NCI-H1436 treated with DMSO at 0.1 percent for 48 hours (cell line): ENCODE measurements at regions not wholly inside any gene's neighbourhood (a gene's known extent, or its start where the extent isn't known, plus 50 kb on each side); places are given as distances from the start of the nearest gene placed in this dataset.
A peak's percentile ranks its signal among the peaks of the same experiment; 100 is the strongest.

ENCODE experiments used
- DNase-seq: peaks from one replicate; lab custom pipeline; 2025; lab: John Stamatoyannopoulos, UW

DNA sequence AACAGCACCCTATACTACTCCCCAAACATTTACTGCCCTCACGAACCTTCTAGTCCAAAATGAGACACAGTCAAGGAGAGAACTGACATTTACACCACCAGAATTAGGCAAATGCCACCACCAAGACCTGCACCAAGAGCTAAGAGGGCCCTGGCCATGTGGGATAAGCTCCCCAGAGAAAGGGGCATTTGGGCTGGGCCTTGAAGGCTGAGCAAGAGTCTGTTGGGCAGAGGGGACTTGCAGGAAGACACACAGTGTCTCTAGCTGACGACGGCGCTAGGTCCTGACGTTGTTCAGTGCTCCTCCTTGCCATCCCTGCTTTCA, 326.4 kb upstream of the ZMIZ1 start:
- DNase-seq: no peak

DNA sequence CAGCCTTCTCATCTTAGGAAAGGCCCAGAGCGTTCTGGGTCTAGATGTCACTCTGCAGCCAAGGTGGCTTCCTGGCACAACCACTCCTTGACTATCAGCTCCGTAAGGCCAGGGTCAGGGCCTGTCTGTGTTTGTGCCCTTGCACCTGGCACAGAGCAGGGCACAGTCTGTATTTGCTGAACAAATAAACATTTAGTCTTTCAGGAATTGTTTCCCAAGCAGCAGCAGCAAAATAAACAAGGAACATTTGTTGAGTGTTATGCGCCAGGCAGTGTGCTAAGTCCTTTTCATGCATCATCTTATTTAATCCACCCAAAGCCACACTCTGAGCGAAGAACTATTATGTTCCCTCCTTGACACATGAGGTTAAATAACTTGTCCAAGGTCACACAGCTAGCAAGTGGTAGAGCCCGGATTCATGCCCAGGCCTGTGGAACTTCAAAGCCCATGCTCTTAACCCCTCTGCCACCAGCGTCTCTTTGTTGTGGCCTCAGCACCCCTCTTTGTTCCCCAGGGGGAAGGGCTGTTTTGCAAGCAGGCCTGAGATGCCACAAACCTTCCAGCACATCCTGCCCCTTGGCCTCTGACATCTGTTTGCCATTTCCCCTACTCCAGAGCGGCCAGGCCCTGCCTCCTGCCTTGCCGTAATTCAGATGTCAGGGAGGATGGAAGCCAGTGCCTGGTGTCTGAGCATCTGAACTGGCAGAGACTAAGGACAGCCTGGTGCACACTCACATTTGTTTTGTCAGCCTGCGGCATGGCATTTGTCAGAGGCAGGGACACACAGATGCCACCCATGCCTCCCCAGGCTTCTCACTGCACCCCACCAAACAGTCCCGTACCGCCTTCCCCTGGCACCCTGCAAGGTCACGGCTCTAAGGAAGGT, 325.8 kb upstream of the ZMIZ1 start:
- DNase-seq: no peak

DNA sequence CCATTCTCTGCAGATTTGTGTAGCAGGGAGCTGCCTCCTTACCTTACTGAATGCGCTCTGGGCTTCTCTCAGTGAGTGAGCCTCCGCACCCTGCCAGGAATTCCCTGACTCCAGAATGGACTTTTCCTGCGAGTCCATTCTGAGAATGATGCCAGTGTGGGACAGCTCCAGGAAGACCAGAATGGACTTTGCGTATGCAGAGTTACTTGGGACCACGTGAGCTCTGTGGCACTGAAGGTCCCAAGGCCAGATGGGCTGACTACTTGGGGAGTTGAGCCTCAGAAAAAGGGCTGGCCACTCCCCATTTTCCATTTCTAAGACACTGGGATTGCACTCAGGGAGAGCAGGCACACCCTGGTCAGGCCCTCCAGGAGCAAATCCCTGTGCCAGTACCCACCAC, 324.7 kb upstream of the ZMIZ1 start:
- DNase-seq: no peak

DNA sequence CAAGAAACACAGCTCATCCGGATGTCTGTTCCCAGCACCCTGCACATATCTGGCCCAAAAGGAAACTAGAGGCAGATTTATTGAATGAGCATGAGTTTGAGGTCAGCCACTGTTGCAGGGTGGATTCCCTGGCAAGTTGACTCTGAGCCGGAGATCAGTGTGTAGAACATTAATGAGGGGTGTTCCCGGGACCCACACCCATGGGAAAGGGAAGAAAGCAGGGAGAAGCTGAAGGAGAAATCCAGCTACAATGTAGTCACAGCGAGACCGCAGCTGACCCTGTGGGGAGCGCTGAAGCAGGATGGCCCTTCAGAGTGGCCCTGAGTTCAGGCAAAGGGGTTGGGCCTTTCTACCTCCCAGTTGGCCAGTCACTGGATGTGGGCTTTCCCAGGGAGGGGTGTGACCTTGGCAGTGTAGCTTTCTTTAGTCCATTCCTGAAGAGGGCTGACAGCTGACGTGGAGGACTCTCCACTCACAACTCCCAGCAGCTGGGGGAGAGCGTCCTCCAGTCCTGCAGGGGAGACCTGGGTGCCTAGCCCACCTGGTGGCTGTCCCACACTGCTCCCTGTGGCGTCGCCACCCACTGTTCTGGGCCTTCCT, 324.2 kb upstream of the ZMIZ1 start:
- DNase-seq: no peak

DNA sequence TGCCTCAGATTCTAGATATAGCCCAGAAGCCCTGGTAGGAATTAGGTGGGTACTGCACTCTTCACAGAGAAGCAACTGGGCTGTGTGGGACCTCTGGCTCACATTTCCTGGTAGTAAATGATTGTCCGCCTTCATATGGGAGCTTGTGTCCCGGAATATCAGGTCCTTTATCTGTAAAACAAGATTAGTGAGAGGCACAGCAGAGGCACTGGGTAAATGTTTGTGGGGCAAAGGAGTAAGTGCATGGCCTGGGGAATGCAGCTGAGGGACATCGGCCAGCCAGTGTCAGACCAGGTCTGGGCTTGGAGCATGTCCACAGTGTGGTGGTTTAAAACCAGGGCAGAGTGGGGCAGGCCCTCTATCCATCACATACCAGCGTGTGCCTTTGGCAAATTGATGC, 323.3 kb upstream of the ZMIZ1 start:
- DNase-seq: no peak

DNA sequence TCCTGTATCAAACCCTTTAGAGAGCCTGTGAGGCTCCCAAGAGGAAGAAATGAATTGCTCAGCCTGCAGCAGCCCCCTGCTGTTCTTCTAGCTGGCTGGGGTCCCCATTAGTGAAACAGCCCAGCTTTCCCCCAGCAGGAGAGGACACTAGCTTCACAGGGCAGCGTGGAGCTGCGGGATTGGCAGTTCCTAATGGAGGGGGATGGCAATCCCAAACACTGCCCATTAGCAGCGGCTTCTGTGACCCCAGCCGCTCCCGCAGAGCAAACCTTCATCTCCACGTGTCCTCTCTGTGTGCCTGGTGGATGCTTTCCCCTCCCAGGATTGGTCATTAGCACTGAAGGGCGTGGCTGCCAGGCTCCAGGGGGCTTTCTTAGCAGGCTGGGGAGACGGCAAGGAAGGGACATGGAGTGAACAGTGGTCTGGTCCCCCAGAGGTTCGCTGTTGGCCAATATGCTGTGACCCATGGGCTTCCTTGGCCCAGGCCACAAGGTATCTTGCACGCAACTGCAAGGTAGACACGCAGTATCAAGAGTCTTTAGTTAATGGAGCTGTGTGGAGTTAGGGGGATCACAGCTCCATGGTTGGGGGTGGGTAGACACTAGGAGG, 322.5 kb upstream of the ZMIZ1 start:
- DNase-seq: no peak

DNA sequence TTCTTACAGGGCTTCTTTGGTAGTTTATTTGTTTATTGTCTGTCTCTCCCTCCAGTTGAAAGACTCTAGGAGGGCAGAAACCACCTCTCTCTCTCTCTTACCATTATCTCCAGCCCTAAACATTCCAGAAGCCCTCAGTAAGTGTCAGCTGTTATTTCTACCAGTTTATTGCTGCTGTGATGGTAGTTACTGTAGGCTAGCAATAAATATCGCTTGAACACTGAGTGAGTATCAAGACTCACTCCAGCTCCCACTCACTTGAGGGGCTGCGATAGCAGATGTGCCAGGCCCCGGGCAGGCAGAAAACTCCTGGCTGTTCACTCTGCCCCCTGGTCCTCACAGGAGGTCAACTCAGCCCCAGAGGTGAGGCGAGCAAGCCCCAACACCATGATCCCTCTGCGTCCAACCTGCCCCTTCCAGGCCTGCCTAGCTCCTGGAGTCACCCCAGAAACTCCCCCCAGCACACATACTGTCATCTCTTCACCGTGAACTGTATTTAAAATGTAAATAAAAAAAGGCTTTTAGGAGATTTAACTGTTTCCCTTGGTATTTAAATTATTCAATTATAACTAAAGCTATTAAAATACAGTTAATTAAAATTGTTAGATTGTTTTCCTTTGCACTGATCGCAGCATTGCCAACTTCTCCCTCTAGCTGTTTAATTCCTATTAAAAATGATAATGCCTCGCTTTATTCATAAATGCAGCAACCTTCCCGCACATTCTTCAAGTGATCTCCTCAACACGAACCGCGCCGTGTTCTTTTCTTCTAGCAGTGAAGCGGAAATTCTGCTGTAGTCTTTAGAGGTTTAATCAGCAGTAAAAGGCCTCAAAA, 321.1 kb upstream of the ZMIZ1 start:
- DNase-seq: no peak

DNA sequence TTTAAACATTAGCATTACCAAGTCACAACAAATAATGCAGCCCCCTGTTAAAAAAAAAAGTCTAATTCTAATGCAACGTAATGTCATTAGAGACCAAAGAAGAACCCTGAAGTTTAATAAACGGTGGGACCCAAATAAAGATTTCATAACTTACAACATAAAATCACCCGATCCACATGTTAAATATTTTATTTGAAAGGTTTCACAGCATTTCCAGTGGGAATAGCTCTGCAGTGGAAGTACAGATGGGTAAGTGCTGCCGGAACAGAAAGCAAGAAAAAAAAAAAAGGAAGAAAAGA, 320.6 kb upstream of the ZMIZ1 start:
- no peak for DNase-seq

DNA sequence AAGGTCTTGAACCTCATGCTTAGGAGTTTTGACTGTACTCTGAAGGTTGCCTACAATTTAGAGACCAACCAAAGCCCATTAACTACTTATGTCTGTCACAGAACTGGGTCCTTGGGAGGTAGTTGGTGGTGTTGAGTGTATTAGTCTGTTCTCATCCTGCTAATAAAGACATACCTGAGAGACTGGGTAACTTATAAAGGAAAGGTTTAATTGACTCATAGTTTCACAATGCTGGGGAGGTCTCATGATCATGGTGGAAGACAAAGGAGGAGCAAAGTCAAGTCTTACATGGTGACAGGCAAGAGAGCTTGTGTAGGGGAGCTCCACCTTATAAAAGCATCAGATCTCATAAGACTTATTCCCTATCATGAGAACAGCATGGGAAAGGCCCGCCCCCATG, 319.6 kb upstream of the ZMIZ1 start:
- DNase-seq: no peak

DNA sequence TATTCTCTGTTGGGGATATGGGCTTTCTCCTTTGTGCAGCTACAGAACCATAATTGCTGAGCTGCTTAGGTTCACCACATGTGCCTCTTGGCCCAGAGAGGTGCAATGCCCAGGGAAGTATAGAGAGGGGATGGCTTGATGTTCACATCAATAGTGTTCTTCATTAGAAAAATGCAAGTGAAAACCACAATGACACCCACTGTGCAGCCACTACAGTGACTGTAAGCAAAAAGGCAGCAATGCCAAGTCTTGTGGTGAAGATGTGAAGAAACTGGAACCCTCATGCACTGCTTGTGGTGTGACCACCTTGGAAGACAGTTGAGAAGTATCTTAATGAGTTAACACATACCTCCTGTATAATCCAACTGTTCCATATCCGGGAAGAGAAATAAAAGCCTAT, 318.9 kb upstream of the ZMIZ1 start:
- DNase-seq: no peak

DNA sequence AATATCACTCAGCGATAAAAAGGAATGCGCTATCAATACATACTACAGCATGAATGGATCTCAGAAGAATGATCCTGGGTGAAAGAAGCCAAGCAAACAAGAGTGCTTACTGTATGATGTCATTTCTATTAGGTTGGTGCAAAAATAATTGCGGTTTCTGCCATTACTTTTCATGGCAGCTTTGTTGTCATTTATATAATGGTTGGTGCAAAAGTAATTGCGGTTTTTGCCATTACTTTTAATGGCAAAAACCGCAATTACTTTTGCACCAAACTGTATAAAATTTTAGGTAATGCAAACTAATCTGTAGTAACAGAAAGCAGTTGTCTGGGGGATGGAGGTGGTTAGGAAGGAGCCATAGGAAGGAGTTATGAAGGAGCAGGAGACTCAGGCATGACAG, 318.3 kb upstream of the ZMIZ1 start:
- DNase-seq: no peak

DNA sequence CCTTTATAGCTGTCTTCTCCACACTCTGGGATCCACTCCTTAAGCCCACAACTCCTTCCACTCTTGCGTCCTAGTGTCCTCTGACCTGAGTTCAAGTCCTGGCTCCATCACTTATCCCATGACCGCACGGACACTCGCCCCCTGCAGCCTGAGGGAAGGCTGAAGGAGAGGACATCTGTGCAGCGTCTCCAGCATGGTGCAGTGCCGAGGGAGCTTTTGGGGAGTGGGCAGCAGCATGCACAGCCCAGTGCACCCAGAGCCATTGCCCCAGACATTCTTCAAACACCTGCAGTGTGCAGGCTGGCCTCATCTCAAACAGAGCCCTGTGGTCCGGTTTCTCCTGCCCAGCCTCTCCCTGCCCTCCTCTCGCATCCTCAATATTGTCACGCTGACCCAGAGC, 317.1 kb upstream of the ZMIZ1 start:
- no peak for DNase-seq

DNA sequence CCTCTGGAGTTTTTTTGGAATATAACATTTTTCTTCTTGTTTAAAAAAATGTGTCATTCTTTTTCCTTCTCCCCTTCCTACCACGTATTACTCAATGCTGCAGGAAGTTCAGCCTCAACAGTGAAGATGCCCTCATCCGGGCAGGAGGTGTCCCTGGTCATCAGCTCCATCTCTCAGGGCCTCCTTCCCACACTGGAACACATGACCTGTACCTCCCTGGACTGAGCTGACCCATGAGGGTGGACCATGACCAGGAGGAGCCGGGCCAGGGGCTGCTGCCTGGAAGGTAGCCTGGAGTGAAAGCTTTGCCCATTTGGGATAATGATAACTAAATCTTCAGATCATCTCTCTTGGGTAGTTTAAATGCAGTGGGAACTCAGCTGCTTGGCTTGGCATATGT, 316.5 kb upstream of the ZMIZ1 start:
- DNase-seq: no peak

DNA sequence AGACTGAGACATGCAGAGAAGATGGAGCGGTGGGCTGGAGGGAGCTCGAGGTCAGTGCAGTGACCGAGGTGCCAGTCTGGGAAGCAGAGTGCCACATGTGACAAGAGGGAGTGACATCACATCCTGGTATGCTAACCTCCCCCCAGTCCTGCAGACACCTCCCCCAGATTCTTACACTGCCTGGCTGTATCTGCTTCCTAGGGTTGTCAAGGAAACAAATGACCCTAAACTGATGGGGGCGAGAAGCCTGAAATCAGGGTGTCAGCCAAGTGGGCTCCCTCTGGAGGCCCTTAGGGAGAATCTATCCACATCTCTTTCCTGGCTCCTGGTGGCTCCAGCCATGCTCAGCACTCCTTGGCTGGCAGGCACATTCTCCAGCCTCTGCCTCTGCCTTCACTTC, 316.1 kb upstream of the ZMIZ1 start:
- no peak for DNase-seq

DNA sequence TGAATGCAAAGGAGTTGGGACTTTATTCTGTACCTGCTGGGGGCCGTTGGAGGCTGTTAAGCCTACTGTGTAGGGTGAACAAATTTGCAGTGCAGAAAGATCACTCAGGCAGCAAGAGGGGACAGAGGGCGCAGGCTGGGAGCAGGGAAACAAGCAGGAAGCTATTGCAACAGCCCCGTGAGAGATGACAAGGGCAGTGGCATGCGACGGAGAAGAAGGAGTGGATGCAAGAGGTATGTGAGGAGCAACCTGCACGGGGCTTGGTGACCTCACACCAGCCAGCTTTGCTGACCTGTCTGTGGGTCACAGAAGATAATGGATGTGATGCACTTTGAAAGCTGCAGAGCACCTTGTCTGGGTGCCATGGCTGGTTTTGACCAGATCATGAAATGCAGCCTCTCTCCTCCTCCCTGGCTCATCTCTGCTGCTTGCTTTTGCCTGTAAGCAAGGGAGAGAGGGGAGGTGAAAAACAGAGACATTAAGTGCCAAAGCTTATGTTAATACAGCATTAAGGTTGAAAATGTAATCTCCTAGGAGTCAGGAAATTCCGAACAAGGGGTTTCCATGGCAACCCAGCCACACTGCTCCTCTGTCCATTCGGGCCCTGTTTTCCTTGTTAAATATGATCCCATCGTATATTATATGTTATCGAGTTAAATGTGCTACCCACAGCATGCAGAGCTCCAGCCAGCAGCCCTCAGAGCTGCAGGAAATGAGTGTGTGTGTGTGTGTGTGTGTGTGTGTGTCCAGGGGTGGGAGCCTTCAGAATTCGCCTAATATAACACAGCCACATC, 314.3 kb upstream of the ZMIZ1 start:
- no peak for DNase-seq

DNA sequence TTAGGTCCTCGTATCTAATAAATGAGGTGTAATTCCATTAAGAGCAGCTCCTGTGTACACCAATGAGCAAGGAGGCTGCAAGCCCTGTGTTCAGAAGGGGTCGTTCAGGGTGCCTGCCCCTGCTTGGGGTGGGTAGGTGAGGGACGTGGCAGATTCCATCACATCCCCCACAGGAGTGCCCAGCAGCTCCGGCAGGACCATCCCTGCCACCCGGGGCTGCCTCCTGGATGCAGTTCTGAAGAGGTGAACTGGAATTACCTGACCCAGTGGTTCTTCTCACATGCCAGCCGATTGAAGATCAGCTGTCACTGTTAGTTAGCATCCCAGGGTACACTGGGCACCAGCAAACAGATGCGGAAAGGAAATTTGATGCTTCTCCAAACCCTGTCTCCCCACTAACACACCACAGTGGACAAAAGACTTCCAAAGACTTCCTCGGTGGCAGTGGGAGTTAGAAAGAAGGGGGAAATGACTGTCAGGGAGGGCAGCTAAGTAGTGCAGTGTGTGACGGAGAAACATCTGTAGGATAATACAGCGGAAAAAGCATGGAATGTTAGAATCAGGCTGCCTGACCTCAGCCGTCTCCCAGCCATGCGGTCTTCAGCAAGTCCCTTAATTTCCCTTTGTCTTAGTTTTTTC, 313.6 kb upstream of the ZMIZ1 start:
- no peak for DNase-seq

DNA sequence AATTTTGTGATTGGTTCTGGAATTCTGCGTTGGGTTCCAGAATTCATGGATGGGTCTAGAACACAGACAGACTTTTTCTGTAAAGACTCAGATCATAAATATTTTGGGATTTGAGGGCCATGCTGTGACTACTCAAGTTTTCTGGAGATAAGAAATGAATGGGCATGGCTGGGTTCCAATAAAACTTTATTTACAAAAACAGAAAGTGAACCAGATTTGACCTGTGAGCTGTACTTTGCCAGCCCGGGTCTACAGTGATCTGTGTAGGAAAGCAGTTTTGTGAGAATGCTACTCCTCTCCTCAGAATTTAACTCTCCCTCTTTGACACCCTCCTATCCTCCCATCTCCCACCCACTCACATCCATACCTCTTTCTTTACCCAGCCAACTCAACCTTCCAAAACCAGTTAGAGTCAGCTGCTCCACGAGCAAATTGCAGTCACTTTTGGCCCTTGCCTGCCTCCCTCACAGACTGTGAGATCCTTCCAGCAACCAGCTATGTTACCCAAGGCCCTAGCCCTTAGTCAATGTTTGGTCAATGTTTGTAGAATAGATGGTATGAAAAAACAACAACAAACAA, 312.8 kb upstream of the ZMIZ1 start:
- no peak for DNase-seq

DNA sequence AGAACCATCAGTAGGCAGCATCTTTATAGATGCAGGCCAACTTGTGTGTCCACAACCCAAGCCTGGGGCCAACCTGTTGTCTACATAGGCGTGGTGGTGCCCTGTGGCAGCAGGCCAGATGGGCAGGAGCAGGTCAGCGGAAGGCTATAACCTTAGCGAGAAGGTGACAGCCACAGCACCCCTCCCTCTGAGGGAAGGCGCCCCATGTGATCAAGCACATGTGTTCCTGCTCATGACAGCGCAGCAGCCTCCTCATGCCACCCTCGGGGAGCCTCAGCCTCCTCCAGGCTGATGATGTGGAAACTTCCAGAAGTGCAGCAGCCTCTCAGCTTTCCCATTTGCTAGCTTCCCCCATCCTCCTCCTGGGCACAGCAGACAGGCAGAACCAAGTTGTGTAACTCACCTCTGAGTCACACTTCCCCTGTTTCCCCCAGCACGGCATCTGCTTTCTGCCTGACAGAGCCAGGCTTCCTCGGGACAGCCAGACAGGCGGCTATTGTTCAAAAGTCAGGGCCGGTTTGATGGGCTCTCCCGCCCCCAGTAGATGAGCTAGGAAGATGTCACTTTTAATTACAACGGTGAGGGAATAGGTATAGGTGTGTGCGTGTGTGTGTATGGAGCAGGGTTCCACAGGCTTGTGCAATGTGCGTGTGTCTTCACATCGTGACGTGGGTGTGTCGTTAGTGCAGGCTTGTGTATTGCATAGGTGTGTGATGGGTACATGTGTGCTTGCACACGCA, 312.0 kb upstream of the ZMIZ1 start:
- no peak for DNase-seq

DNA sequence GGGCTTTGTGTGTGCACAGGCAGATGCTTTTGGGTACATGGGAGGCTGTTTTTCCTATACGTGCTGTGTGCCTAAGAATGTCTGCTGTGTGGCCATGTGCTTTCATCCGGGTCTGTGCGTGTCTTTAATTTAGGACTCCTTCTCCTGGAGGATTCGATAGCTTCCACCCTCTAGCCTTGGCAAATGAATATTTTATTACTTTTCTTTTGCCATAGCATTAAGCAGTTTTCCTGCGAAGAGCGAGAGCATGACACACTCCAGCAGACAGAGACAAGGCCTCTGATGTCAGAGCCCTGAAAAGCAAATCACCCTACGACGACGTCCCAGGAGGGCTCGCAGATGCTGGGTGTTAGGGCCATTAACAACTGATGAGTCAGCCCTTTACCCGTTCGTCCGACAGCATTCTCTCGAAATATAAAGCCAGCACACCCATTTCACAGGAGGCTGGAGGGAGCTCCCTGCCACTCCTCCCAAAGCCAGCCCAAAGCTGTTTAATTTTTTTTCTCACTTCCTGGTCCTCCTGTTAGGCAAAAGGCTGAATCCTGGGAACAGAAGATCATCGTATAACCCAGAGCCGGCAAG, 311.3 kb upstream of the ZMIZ1 start:
- peak; percentile 50 for DNase-seq

DNA sequence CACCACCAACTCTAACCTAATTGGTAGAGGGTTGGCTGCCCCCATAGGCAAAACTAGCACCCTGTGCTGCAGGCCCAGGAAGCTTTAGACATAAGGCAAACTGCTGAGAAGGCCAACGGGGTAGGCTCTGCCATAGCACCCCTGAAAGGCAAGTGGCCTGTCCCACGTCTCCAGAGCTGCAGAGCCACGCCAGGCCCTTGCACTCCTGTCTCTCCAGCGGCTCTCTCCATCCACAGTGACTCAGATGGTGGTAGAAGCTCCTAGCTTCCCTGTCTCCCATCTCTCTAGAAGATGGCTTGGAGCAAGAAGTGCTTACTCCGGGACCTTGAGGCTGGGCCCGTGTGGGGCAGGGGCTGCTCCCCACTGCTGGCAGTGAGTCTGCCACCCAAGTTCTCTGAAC, 310.6 kb upstream of the ZMIZ1 start:
- DNase-seq: no peak
